HG03066 (cell line): ENCODE measurements at regions not wholly inside any gene's neighbourhood (a gene's known extent, or its start where the extent isn't known, plus 50 kb on each side); places are given as distances from the start of the nearest gene placed in this dataset.

Source experiments
- ATAC-seq: cut with Tn5 transposase; IDR thresholded peaks from one replicate; pipeline ENCODE4 v1.9.1; 2021; ENCODE audit warnings: low read depth; ENCODE audit not compliant: unreplicated experiment

DNA sequence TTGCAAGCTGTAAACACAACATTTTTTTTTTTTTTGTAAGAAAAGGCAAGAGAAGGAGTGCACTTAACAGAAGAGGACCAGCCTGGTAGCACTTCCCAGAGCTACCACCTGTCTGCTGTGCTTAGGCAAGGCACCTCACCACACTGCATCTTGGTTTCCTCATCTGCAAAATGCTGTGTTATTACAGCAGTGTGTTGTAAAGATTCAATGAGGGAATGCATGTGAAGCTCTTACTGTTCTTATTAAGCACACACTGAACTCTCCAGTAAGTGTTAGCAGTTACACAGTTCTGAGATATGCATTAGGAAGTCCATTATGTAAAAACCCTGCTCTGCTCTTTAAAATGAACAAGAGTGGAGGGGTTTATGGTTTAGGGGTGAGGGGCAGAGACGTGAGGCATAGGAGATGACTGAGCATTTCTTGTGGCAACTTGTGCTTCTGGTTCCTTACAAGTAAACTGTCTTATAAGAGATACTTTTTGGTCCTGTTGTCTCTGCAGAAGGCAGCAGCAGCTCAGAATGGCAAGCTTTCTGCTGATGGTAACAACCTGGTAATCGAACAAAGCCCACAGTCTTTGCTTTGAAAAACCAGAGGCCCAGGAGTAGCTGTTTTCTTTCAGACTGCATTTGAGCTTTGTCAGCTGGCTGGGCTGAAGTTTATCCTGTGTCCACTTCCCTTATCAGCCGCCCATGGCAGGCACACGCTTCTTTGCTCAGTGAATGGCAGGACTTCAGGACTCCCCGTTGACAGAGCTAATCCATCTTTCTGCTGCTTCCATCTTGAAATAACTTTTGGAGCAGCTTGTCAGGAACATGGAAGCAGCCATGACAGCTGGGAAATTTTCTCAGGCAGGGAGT is 98.8 kb upstream of the BMPER start:
- ATAC-seq: no peak

DNA sequence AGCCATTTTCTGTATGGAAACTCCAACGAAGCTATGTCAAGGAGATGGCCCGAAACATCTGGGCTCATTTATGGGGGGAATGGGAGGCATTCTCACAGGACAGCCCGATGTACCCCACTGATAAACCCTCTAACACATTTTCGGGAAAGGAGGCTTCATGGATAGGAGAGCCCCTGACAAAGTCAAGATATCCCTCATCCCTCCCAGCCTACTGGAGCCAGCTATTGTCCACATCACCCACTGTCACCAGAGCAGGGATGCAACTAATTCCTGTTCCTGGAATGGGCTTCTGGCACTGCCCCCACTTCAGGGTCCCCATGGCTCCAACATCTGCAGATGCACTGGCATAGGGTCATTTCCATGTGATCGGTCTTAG is 98.2 kb upstream of the BMPER start:
- ATAC-seq: no peak

DNA sequence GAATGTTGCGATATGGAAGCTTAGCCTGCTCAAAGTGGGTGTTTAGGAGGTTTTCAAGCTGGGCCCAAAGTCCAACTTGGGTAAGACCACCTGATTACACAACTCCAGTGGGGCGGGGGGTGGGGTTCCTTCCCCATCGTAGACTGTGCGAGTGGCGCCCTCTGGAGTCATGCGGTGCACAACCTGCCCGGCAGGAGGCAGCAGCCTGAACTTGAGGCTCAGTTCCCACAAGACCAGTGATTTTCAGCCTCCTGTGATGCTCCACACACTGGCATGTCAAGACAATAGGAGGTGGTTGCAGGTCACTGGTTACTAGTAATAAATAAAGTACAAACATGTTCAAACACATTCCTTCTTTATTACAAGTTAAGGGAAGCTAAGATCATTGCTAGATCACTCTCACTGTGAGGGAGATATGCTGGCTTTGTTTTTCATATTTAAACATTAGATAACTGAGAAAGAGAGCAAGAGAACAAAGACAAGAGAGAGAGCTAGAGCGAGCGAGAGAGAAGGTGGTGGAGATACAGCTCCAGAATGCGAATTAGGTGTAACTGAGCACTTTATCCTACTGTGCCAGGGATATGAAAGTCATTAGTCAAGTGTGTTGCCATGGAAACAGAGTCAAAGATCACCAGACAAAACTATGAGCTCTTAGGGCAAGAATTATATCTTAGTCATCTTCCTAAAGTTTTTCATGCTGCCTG is 97.4 kb upstream of the BMPER start:
- no peak for ATAC-seq

DNA sequence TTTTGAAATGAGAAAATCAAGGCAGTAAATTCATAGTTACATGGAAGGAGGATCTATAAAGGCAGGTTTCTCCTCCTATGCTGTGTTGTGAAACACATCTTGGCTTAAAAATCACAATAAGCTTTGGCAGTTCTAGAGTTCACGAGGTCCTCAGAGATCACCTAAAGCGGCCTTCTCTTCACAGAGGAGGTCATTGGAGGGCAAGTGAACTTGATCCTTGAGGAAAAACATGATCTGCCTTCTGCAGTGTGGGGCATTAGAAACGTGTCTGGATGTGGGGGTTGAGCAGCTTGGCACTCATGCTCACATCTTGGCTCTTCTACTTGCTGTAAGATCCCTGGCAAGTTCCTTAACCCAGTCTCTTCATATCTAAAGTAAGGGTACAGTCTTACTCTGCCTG is 96.1 kb upstream of the BMPER start:
- ATAC-seq: no peak

DNA sequence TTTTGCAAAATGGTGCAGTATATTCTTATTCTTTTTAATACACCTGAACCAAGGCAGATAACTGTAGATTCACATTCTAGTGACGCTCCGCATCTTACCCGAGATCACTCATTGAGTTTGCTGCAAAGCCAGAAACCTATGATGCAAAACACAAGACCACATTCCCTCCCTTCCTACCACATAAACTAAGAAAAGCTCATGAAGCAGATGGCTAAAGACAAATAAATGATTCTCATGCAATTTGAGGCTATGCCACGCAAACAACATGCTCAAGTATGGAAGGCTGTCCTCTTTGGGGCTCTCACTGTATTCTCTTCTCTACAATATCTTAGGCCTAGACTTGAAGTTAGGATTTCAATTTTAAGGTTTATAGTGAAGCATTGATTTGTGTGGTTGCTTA is 95.0 kb upstream of the BMPER start:
- no peak for ATAC-seq

DNA sequence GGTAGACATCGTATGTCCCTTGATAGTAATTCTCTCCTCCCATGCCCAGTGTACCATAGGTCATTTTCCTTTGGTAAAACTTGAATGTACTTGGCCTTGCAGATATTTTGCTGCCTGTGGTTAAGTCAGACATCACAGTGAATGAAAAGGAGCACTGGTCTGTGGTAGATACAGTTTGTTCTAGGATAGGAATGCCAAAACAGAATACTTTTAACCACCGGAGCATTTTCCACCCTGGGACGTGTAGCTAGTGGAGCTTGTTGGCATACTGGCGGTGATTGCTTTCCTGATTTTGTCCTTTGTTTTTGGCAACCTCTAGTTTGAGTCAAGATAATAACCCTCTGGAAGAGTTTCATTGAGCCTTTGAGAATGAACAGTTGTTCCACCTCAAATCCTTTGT is 92.0 kb upstream of the BMPER start:
- ATAC-seq: no peak

DNA sequence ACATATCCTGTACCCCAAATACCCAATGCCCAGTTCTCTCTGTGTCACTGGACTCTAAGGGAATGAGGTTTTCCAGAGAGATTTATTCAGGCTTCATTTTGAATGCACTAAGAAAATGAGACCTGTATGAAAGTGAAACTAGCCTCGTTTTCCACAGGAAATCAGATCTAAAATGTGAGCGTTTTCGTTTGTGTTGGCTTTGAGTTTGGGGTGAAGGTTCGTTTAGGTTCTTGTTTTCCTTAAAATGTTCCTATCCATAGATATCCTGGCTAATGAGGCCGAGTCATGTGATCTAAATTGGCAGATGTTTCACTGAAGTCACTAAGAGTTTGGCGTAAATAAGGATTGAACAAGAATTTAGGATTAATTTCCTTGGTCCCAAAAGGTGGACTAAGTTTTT is 90.9 kb upstream of the BMPER start:
- ATAC-seq: no peak

DNA sequence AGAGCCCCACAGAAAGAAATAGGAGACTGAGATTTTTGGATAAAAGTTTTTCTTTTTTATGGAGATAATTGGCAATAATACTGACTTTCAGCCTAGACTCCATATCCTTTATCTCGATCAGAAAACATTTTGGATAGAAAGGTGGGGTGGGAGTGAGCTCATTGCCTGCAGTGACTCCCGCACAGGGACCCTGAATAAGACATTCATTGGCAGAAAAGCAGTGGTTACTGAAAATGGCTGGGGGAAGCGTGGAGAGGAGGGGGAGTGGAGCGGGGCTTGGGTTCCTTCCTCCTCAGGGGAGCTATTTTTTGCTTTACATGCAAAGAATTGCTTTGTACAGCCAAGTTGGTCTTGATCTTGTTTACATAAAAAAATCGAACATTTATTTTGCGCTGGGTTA is 90.4 kb upstream of the BMPER start:
- no peak for ATAC-seq

DNA sequence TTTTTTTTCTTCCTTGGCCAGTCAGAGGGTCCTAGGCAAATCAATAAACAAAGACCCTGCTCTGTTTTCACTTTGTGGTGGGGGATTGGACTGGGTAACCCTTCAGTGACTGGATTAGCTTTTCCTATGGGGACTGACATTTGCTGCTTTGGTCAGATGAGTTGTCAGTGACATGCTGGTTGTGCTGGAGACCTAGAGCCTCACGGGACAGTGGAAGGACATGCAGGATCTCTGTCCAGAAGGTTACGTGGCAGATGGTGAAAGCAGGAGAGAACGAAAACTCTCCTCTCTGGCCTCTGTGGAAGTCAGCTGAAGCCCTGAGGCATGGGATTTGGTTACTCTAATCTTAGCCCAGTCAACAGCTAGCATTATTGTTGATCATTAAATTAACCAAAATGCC is 90.0 kb upstream of the BMPER start:
- ATAC-seq: no peak

DNA sequence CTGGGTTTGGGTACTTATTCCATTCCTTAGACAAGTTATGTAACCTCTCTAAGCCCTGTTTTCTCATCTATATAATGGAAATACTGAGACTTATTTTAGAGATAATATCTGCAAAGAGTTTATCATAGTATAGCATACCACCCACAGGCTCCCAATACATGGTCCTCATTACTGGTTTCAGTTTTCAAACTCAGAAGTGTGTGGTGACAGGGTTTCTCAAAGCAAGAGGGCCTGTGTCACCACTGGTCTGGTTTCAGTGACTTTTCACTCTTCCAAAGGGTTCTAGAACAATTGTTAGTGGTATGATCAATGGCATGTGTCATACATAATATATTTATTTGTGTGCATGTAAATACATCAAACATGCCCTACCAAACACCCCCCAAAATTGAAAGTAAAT is 89.2 kb upstream of the BMPER start:
- ATAC-seq: no peak

DNA sequence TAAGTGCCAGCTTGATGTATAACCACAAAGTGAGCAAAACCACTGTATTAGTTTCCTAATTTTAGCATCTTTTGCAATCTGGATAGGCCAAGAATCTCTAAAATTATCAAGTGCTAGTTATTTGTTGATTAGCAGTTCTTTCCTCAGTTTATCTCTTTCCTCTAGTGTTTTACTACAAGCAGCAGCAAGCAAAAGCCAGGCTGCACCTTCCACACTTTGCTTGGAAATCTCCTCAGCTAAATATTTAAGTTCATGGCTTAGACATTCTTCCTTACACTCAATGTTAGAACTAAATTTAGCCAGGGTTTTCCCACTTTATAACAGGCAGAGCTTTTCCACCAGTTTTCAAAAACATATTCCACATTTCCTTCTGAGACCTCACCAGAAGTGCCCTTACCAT is 85.7 kb upstream of the BMPER start:
- no peak for ATAC-seq

DNA sequence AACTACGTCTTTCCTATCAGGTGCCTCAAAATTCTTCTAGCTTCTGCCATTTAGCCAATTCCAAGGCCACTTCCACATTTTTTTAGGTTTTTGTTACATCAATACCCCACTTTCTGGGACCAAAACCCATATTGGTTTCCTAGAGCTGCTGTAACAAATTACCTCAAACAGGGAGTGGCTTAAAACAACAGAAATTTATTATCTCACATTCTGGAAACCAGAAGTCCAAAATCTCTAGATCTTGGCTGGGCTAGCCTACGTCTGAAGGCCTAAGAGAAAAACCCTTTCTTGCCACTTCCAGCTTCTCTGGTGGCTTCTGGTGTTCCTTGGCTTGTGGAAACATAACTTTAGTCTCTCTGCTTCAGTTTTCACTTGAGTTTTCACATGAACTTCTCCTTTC is 85.1 kb upstream of the BMPER start:
- no peak for ATAC-seq

DNA sequence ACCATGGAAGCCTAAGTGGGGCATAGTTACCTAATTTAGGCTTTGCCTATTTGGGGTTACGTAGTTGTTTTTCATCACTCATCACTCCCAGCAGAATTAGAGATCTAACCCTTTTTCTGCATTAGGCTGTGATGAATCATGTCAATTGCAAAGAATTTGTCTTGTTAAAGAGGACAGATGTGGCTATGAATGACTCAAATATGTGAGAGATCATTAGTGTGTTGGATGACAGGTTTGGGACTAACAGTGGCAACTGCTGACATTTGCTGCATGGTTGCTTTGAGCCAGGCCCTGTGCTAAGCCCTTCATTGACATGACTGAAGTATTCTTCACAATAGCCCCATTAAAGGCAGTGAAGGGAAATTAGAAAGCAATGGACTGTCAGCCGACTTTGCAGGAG is 83.4 kb upstream of the BMPER start:
- no peak for ATAC-seq

DNA sequence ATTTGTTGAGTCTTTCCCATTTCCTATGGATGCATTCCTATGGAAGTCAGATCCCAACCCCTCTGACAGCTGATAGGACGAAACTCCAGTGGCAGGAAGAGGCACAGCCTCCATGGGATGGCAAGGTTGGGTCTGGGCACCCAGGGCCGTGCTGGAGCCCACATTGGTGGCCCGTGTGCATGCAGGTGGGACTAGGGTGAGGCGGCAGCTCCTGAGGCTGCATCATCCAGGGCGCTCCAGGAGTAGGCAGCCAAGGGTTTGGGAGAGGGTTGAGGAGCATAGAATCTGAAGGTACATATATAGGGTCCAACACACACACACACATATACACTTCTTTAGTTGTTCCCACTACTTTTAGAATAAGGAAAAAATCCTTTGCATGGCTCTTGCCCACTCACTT is 81.4 kb upstream of the BMPER start:
- no peak for ATAC-seq

DNA sequence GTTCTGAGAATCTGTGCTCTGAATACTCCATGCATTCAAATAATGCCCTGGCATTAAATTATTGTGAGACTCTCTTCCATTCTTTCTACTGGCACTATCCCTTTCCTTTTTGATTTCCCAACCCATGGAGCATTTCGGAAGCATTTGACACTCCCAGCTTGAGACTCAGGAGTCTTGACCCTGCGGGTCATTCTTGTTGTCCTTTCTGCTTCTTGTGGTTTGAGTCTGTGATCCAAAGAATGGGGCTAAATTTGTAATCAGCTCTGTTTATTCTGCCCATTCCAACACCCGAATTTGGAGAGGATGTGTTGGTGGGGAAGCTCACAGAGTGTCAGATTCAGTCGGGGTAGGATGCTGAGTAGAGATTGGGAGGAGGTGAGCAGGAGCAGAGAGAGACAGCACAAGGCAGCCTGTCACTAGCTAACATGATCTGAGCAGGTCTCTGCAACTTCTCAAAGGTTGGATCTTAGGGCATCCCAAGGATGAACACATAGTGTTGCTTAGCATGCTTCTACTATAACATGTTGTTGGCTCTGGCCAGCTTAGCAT is 80.4 kb upstream of the BMPER start:
- ATAC-seq: no peak

DNA sequence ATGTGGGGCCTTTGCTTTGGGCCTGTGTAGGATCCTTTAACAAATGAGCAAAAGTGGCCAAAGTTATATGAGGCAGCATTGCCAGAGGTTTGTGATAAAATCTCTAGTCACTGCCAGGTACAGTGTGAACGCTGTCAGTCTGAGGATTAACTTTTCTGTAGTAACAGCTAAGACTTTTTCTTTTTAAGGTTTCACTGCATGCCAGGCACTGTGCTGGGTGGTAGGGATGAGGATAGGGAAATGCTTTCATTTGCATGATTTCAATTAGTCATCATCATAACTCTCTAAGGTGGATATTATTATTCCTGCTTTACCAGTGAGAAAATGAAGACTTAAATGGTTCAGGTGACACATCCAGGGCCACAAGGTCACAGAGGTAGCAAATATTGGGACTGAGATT is 79.7 kb upstream of the BMPER start:
- no peak for ATAC-seq

DNA sequence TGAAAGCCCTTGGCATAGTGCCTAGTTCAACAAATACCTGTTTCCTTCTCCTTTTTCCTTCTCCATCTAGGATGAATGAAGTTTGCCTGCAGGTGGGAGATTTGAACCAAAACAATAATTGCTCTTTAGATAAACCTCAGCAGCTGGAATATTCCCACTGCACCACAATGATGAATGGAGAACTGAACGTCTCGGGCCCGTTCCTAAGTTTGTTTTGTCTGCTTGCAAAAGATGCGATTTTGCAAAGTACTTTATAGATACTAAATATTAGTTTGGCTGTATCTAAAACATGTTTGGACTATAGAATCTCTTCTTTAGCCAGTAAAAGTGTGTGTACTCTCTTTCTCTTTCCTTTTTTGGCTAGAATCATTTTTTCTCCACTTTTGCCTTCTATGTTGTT is 75.8 kb upstream of the BMPER start:
- ATAC-seq: no peak

DNA sequence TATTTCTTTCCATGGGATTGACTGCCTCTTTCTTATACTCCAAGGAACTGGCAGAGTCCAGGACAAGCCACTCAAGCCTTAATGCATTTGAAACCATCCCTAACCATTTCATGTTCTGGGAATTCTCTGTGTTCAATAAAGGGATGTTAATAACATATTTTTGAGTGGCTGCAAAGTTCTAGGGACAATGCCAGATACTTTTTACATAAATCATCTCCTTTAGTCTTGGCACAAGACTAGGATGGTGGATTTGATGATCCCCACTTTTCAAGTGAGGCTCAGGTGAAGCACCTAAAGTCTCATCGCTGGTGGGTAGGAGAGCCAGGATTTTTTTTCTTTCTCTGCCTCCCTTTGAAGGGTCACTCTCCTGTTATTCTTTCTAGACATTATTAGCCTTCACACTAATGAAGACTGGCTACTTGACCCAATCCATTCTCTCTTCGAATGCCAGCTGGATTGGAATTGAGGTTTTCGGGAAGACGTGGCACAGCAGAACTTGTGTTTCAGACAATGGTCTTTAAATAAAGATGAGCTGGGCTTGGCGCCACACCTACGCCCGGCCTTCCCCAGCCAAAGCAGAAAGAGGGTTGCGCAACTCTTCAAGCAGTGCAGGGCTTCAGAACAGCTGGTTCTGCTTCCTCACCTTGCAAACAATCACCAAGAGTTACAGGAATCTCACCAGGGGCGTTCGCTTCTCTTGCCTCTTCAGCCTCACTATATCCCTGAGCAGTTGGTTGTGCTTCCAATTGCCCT is 73.8 kb upstream of the BMPER start:
- ATAC-seq: no peak

DNA sequence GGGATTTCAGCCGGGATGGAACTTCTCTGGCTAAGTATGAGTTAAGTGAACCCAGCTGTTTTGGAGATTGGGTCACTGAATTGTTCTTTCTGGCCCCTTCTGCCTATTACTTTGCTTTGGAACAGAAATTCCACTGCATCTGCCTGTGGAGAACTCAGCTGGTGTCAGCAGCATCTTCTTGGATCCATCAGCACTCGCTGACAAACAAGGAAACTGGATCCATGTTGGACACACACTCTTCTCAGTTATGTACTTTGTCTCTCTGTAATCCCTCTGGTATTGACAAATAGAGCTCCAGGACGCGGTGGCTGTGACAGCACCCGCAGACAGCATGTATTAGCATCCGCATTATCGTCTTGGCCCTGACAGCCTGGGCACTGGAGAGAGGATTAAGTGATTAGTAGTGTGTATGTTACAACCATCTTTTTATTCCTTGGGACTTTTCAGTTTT is 73.0 kb upstream of the BMPER start:
- no peak for ATAC-seq

DNA sequence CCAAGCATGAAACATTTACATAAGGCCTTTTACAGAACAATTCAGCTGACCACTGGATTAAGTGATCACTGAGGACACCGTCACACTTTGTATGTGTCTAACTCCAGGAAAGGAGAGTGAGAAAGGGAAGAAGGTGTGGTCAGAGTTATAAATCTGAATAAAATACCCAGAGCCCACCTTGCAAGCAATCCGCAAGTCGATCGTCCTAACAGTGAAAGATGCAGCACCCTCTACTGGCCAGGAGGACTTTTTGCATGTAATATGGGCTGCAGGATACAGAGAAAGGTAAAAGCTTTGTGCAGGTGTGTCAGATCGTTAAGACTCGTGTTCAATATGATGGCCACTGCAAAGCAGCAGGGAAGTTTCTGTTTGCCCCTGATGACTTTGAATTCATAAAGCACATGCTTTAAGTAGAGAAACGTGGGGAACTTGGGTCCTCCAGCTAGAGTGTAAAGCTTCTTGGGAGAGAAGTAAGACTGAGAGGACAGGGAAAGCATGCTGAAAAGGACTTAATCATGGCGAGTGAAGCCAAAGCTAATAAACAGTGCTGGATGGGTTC is 68.5 kb upstream of the BMPER start:
- no peak for ATAC-seq

DNA sequence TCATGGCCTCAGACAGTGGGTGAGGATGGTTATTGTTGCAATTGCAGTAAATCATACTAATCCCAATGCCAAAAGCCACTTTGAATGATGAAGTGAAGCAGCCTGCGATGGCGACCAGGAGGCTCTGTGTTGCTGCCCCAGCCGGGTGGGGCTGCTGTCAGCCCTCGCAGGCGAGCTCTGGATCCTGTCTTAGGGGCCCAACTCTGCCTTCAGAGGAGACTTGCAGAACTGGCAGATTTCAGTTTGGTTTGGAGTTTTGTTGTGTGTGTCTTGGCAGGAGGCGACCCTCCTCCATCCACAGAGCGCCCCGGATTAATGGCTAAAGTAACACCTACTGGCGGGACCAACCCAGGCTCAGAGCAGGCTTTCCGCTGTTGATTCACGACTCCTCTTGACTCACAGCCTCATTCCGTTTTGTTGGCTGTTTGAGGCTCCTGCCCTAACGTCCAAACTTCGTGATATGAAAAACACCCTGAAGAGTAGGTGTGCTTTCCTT is 67.9 kb upstream of the BMPER start:
- ATAC-seq: no peak
